NCI-H748 (cell line): ENCODE measurements at regions not wholly inside any gene's neighbourhood (a gene's known extent, or its start where the extent isn't known, plus 50 kb on each side); places are given as distances from the start of the nearest gene placed in this dataset.
"Not testable (repeated sequence)": the region's sequence is repeated elsewhere in the genome, so short reads cannot be mapped to it uniquely, and the experiment has no call there.

ENCODE experiments used
- DNase-seq: peaks from one replicate; lab custom pipeline; 2025; ENCODE audit not compliant: unreplicated experiment; lab: John Stamatoyannopoulos, UW

- peak; percentile 5 for DNase-seq
Observed at GRCh38 chr2:45120546-45120945, 111.3 kb upstream of the SIX2 start.

- DNase-seq = no peak
Observed at GRCh38 chr2:45119855-45120254, 110.6 kb upstream of the SIX2 start.

- no peak for DNase-seq
Observed at GRCh38 chr2:45119038-45119437, 109.8 kb upstream of the SIX2 start.

- no peak for DNase-seq
Observed at GRCh38 chr2:45117383-45117782, 108.1 kb upstream of the SIX2 start.

GRCh38 chr2:45115181-45115580 is 105.9 kb upstream of the SIX2 start:
- DNase-seq = no peak

GRCh38 chr2:45114221-45114955 is 105.1 kb upstream of the SIX2 start:
- DNase-seq = no peak

GRCh38 chr2:45112750-45113149 is 103.5 kb upstream of the SIX2 start:
- no peak for DNase-seq

GRCh38 chr2:45105050-45105582 is 95.9 kb upstream of the SIX2 start:
- DNase-seq = no peak

- no peak for DNase-seq
Observed at GRCh38 chr2:45104429-45104828, 95.2 kb upstream of the SIX2 start.

GRCh38 chr2:45103351-45104345 is 94.4 kb upstream of the SIX2 start:
- no peak for DNase-seq

- no peak for DNase-seq
Observed at GRCh38 chr2:45102579-45103117, 93.4 kb upstream of the SIX2 start.

- DNase-seq = no peak
Observed at GRCh38 chr2:45102141-45102540, 92.9 kb upstream of the SIX2 start.

GRCh38 chr2:45096996-45097395 is 87.7 kb upstream of the SIX2 start:
- no peak for DNase-seq

- not testable (repeated sequence) for DNase-seq
Observed at GRCh38 chr2:45096038-45096437, 86.8 kb upstream of the SIX2 start.

- DNase-seq = no peak
Observed at GRCh38 chr2:45093663-45094062, 84.4 kb upstream of the SIX2 start.

- no peak for DNase-seq
Observed at GRCh38 chr2:45093181-45093580, 83.9 kb upstream of the SIX2 start.

- no peak for DNase-seq
Observed at GRCh38 chr2:45089554-45090261, 80.5 kb upstream of the SIX2 start.

- no peak for DNase-seq
Observed at GRCh38 chr2:45085487-45085886, 76.2 kb upstream of the SIX2 start.

GRCh38 chr2:45084361-45085020 is 75.2 kb upstream of the SIX2 start:
- no peak for DNase-seq

GRCh38 chr2:45083175-45083574 is 73.9 kb upstream of the SIX2 start:
- DNase-seq = peak; percentile 42
